ENCODE measurements at regions not wholly inside any gene's neighbourhood (a gene's known extent, or its start where the extent isn't known, plus 50 kb on each side); places are given as distances from the start of the nearest gene placed in this dataset.

- TF ChIP-seq CTCF (IDR thresholded peaks at IDR 0.05; ENCODE audit: extremely low read depth in 1 of 2, insufficient read depth in 1 of 2, low read depth in 1 of 2, low read length in 2 of 2): no peak
- no peak for TF ChIP-seq POLR2A (IDR thresholded peaks at IDR 0.05; ENCODE audit: low read depth, low read length)
- no peak for TF ChIP-seq POLR2AphosphoS5 (IDR thresholded peaks at IDR 0.05; ENCODE audit: insufficient read depth, low read depth, low read length)
- TF ChIP-seq GATA2 (IDR thresholded peaks at IDR 0.05; ENCODE audit: insufficient read depth, insufficient read length, low read depth, low read length): no peak
- no peak for TF ChIP-seq EZH2 (IDR thresholded peaks at IDR 0.05; ENCODE audit: borderline replicate concordance, low read depth, low read length, severe bottlenecking)
- no peak for TF ChIP-seq JUN (IDR thresholded peaks at IDR 0.05; ENCODE audit: borderline replicate concordance, insufficient read depth, insufficient read length, low read depth)
Observed at GRCh38 chr10:128579901-128580300, 453.7 kb upstream of the MKI67 start.
